A549 (cell line): ENCODE measurements at regions not wholly inside any gene's neighbourhood (a gene's known extent, or its start where the extent isn't known, plus 50 kb on each side); places are given as distances from the start of the nearest gene placed in this dataset.

ENCODE experiments used
- ATAC-seq, 2 experiments: fragments of 200-7000 bp in 1 of 2; fragments of >200 bp in 1 of 2; cut with Nextera tagmentation in 1 of 2; cut with Tn5 transposase in 1 of 2; 3 replicates each; pipeline versions ENCODE4 v1.8.0 to v1.9.1; 2018 to 2020; ENCODE audit warnings: mild to moderate bottlenecking in 1 of 2, moderate library complexity in 1 of 2
- CTCF ChIA-PET: fragments of 300-600 bp; sonication (Branson Sonifier 250); formaldehyde crosslinking; extraction: SDS; loops from one replicate; lab custom pipeline; 2021; ENCODE audit warnings: antibody characterized with exemption, inconsistent platforms; lab: Yijun Ruan, JAX
- POLR2A ChIA-PET: fragments of 350-600 bp; formaldehyde crosslinking; extraction: SDS; loops from one replicate; lab custom pipeline; 2021; ENCODE audit warnings: antibody characterized with exemption, inconsistent platforms; lab: Yijun Ruan, JAX
- DNase-seq, 2 experiments: peaks; one replicate each; pipeline versions ENCODE4 v3.0.0 to v3.0.0-alpha.2; 2011 to 2016; ENCODE audit warnings: low read depth in 1 of 2, low spot score in 1 of 2
- FAIRE-seq: peaks from 2 replicates; lab custom pipeline; 2011; peaks lifted over from hg19 to GRCh38; lab: Jason Lieb, UNC
- H3K27ac ChIP-seq, 2 experiments: fragments of >200 bp; sonication (Bioruptor Twin); formaldehyde crosslinking; 3 replicates each; pipeline ENCODE4 v1.5.1; 2016 to 2017
- H3K4me1 ChIP-seq: fragments of >200 bp; sonication (Bioruptor Twin); formaldehyde crosslinking; 3 replicates; pipeline ENCODE4 v1.6.1; 2016
- H3K4me2 ChIP-seq: fragments of >200 bp; sonication (Bioruptor Twin); formaldehyde crosslinking; 3 replicates; pipeline ENCODE4 v1.6.1; 2016
- H3K4me3 ChIP-seq: fragments of >200 bp; sonication (Bioruptor Twin); formaldehyde crosslinking; 3 replicates; pipeline ENCODE4 v1.5.1; 2016
- H3K9me3 ChIP-seq: fragments of >200 bp; sonication (Bioruptor Twin); formaldehyde crosslinking; 3 replicates; pipeline ENCODE4 v1.6.1; 2016
- CHD4 ChIP-seq: fragments of 200-600 bp; sonication (generic); IDR thresholded peaks from 2 replicates; pipeline ENCODE4 v1.6.1; 2016; ENCODE audit warnings: antibody characterized with exemption, mild to moderate bottlenecking, borderline replicate concordance
- ESRRA ChIP-seq: fragments of 150-350 bp; IDR thresholded peaks from 2 replicates; pipeline ENCODE4 v1.6.1; 2014; ENCODE audit warnings: mild to moderate bottlenecking, low read length, borderline replicate concordance
- FOSL2 ChIP-seq, 2 experiments: fragments of 450-650 bp in 1 of 2; fragments of >200 bp in 1 of 2; sonication (Bioruptor Twin) in 1 of 2; formaldehyde crosslinking; IDR thresholded peaks; 2 replicates each; pipeline versions ENCODE4 v1.5.0 to v1.6.1; 2016 to 2020; ENCODE audit warnings: mild to moderate bottlenecking in 1 of 2, moderate library complexity in 1 of 2
- FOXS1 ChIP-seq: fragments of 250-450 bp; sonication (Bioruptor Pico); IDR thresholded peaks from 2 replicates; pipeline ENCODE4 v1.5.0; 2020; ENCODE audit warnings: mild to moderate bottlenecking, moderate library complexity
- HOXB13 ChIP-seq: fragments of 250-450 bp; sonication (Bioruptor Pico); IDR thresholded peaks from 2 replicates; pipeline ENCODE4 v1.5.0; 2020; ENCODE audit warnings: low read depth, mild to moderate bottlenecking, moderate library complexity
- JUNB ChIP-seq: fragments of >200 bp; sonication (Bioruptor Twin); formaldehyde crosslinking; IDR thresholded peaks from 2 replicates; pipeline ENCODE4 v1.6.1; 2016
- KDM5A ChIP-seq: fragments of 200-600 bp; sonication (generic); IDR thresholded peaks from 2 replicates; pipeline ENCODE4 v1.6.1; 2016; ENCODE audit warnings: antibody characterized with exemption, mild to moderate bottlenecking
- MAZ ChIP-seq: fragments of 150-350 bp; IDR thresholded peaks from 2 replicates; pipeline ENCODE4 v1.6.1; 2014; ENCODE audit warnings: antibody characterized with exemption, low read depth, low read length, borderline replicate concordance
- PHF8 ChIP-seq: fragments of 200-600 bp; sonication (generic); IDR thresholded peaks from 2 replicates; pipeline ENCODE4 v1.6.1; 2016; ENCODE audit warnings: low read depth, mild to moderate bottlenecking, antibody characterized with exemption, moderate library complexity, borderline replicate concordance
- POLR2A ChIP-seq: IDR thresholded peaks from 2 replicates; pipeline ENCODE4 v1.6.1; 2012; ENCODE audit warnings: mild to moderate bottlenecking, low read length
- RARB ChIP-seq: fragments of 250-450 bp; sonication (Bioruptor Pico); IDR thresholded peaks from 2 replicates; pipeline ENCODE4 v1.8.0; 2021; ENCODE audit warnings: mild to moderate bottlenecking, moderate library complexity
- RNF2 ChIP-seq: fragments of 200-600 bp; sonication (generic); IDR thresholded peaks from 2 replicates; pipeline ENCODE4 v1.6.1; 2016; ENCODE audit warnings: low read depth, mild to moderate bottlenecking, antibody characterized with exemption, moderate library complexity, borderline replicate concordance
- SMC3 ChIP-seq: fragments of >200 bp; sonication (Bioruptor Twin); formaldehyde crosslinking; IDR thresholded peaks from 3 replicates; pipeline ENCODE4 v1.6.1; 2018; ENCODE audit warnings: inconsistent platforms
- TP53 ChIP-seq: fragments of 250-450 bp; sonication (Bioruptor Pico); IDR thresholded peaks from 2 replicates; pipeline ENCODE4 v1.5.0; 2021; ENCODE audit warnings: mild to moderate bottlenecking, moderate library complexity
- ZNF302 ChIP-seq: fragments of 250-450 bp; sonication (Bioruptor Pico); IDR thresholded peaks from 2 replicates; pipeline ENCODE4 v1.9.0; 2021; ENCODE audit warnings: inconsistent platforms, mild to moderate bottlenecking, moderate library complexity
- WGBS: methylation state at CpG from one replicate; pipeline ENCODE4 v1.1.6; 2017; ENCODE audit errors: missing lambda C conversion rate; 5-methylcytosine and 5-hydroxymethylcytosine counted together
- TF ChIP-seq, protein P1 (sequence below): fragments of 250-450 bp; sonication (Bioruptor Pico); IDR thresholded peaks from 2 replicates; pipeline ENCODE4 v1.5.0; 2020; ENCODE audit warnings: low read depth, mild to moderate bottlenecking, moderate library complexity
- TF ChIP-seq, protein P2 (sequence below): fragments of >200 bp; sonication (Bioruptor Twin); formaldehyde crosslinking; IDR thresholded peaks from 3 replicates; pipeline ENCODE4 v1.6.1; 2016
- TF ChIP-seq, protein P3 (sequence below): fragments of 150-350 bp; IDR thresholded peaks from 2 replicates; pipeline ENCODE4 v1.6.1; 2014; ENCODE audit warnings: low read depth, mild to moderate bottlenecking, low read length
- TF ChIP-seq, protein P4 (sequence below): fragments of 250-450 bp; sonication (Bioruptor Pico); IDR thresholded peaks from 2 replicates; pipeline ENCODE4 v1.5.0; 2021; ENCODE audit warnings: mild to moderate bottlenecking, moderate library complexity, borderline replicate concordance
- TF ChIP-seq, protein P5 (sequence below): fragments of >200 bp; sonication (Bioruptor Twin); formaldehyde crosslinking; IDR thresholded peaks from 2 replicates; pipeline ENCODE4 v1.6.1; 2016
- TF ChIP-seq, protein P6 (sequence below): fragments of >200 bp; sonication (Bioruptor Twin); formaldehyde crosslinking; IDR thresholded peaks from 3 replicates; pipeline ENCODE4 v1.5.1; 2016
- TF ChIP-seq, protein P7 (sequence below): IDR thresholded peaks from 2 replicates; pipeline ENCODE4 v1.6.1; 2012
- TF ChIP-seq, protein P8 (sequence below): fragments of 200-600 bp; sonication (generic); IDR thresholded peaks from 2 replicates; pipeline ENCODE4 v1.6.1; 2016; ENCODE audit warnings: antibody characterized with exemption, mild to moderate bottlenecking, moderate library complexity

DNA sequence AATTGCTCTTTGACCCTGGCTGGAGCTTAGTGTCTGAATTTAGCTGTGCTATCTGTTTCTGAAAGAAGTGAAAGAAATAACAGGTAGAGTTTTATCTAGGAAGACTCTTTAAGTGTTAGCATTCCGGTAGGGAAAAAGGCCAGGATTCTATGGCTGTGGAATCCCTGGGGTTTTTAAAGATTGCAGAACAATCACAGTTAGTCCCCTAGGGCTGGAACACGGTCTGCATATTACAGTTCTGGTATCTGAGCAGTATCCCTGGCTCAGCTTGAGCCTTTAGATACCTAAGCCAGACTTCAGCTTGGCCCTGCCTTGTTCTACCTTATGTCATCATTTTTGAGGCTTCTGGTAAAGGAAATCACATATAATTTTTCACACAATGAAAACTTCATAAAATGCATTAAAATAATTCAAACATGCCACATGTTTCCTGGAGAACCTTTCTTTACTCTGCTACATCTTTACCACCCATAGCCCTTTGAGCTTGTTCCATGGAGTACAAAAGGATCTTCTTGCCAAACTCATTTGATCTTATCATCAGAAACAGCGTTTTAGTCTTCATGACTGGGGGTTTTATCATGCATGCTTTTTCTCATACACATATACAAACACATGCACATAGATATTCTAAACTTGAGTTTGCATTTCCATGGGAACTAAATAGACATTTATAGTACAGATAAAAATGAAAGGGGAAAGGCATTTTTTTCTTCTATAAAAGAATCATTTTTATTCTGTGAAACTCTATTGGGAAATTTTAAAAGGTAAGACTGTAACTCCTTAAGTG is 410.8 kb downstream of the CETN3 start:
- ATAC-seq, result no peak
- POLR2A ChIA-PET, result no interaction called here
- Histone ChIP-seq H3K4me3 (no peak overlapping the region), H3K27ac (no peak overlapping the region), H3K4me1 (no peaks in the 10 kb centered on the region), H3K4me2 (no peak overlapping the region), H3K9me3 (no peaks in the 10 kb centered on the region)
- TF ChIP-seq PHF8 (no peak), SMC3 (no peak), ESRRA (no peak), KDM5A (no peak), FOXS1 (CRISPR knock-in tag) (no peak), JUNB (no peak)
- TF ChIP-seq, protein P1, sequence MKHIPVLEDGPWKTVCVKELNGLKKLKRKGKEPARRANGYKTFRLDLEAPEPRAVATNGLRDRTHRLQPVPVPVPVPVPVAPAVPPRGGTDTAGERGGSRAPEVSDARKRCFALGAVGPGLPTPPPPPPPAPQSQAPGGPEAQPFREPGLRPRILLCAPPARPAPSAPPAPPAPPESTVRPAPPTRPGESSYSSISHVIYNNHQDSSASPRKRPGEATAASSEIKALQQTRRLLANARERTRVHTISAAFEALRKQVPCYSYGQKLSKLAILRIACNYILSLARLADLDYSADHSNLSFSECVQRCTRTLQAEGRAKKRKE (CRISPR knock-in tag), result no peak
- TF ChIP-seq, protein P2, sequence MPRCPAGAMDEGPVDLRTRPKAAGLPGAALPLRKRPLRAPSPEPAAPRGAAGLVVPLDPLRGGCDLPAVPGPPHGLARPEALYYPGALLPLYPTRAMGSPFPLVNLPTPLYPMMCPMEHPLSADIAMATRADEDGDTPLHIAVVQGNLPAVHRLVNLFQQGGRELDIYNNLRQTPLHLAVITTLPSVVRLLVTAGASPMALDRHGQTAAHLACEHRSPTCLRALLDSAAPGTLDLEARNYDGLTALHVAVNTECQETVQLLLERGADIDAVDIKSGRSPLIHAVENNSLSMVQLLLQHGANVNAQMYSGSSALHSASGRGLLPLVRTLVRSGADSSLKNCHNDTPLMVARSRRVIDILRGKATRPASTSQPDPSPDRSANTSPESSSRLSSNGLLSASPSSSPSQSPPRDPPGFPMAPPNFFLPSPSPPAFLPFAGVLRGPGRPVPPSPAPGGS, result no peak
- TF ChIP-seq, protein P3, sequence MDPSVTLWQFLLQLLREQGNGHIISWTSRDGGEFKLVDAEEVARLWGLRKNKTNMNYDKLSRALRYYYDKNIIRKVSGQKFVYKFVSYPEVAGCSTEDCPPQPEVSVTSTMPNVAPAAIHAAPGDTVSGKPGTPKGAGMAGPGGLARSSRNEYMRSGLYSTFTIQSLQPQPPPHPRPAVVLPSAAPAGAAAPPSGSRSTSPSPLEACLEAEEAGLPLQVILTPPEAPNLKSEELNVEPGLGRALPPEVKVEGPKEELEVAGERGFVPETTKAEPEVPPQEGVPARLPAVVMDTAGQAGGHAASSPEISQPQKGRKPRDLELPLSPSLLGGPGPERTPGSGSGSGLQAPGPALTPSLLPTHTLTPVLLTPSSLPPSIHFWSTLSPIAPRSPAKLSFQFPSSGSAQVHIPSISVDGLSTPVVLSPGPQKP, result no peak
- TF ChIP-seq, protein P4, sequence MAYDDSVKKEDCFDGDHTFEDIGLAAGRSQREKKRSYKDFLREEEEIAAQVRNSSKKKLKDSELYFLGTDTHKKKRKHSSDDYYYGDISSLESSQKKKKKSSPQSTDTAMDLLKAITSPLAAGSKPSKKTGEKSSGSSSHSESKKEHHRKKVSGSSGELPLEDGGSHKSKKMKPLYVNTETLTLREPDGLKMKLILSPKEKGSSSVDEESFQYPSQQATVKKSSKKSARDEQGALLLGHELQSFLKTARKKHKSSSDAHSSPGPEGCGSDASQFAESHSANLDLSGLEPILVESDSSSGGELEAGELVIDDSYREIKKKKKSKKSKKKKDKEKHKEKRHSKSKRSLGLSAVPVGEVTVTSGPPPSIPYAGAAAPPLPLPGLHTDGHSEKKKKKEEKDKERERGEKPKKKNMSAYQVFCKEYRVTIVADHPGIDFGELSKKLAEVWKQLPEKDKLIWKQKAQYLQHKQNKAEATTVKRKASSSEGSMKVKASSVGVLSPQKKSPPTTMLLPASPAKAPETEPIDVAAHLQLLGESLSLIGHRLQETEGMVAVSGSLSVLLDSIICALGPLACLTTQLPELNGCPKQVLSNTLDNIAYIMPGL (CRISPR knock-in tag), result no peak
- DNase-seq, result no peak
- CTCF ChIA-PET, result no interaction called here
- WGBS, result 2% methylated on average over 3 of the region's 3 CpGs
- no peak for FAIRE-seq

DNA sequence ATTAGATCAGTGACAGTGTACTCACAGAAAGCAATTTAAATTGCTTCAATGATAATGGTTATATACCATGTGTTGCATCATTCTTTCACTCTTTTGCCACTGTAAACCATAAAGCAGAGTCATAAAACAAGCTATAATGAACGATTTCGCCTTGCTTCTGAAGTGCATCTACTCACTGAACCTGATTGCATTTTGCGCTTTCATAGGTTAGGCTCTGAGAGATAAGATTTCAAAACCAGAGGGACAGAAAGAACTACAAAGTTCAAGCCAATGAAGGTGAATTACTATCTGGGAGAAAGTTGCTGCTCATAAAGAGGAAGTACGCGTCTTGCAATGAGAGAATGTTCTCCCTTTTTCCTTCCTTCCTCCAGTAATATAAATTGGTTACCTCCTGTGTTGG is 412.7 kb downstream of the CETN3 start:
- Histone ChIP-seq H3K4me3 (no peak overlapping the region), H3K9me3 (no peaks in the 10 kb centered on the region), H3K4me1 (no peaks in the 10 kb centered on the region), H3K27ac (no peak overlapping the region), H3K4me2 (no peak overlapping the region)
- ChIA-PET POLR2A (no interaction called here), CTCF (no interaction called here)
- WGBS, result 58% methylated on average over 5 of the region's 5 CpGs
- FAIRE-seq, result no peak
- no peak for ATAC-seq
- DNase-seq, result no peak
- TF ChIP-seq CHD4 (no peak), MAZ (no peak), FOSL2 (IDR thresholded peaks at IDR 0.05) (no peak), FOSL2 (CRISPR knock-in tag; IDR thresholded peaks at IDR 0.05) (no peak), KDM5A (no peak), RNF2 (no peak), RARB (no peak), TP53 (CRISPR knock-in tag) (no peak), ZNF302 (CRISPR knock-in tag) (no peak), POLR2A (no peak), HOXB13 (no peak)
- TF ChIP-seq, protein P5, sequence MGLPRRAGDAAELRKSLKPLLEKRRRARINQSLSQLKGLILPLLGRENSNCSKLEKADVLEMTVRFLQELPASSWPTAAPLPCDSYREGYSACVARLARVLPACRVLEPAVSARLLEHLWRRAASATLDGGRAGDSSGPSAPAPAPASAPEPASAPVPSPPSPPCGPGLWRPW, result no peak
- TF ChIP-seq, protein P2, result no peak
- TF ChIP-seq, protein P6, sequence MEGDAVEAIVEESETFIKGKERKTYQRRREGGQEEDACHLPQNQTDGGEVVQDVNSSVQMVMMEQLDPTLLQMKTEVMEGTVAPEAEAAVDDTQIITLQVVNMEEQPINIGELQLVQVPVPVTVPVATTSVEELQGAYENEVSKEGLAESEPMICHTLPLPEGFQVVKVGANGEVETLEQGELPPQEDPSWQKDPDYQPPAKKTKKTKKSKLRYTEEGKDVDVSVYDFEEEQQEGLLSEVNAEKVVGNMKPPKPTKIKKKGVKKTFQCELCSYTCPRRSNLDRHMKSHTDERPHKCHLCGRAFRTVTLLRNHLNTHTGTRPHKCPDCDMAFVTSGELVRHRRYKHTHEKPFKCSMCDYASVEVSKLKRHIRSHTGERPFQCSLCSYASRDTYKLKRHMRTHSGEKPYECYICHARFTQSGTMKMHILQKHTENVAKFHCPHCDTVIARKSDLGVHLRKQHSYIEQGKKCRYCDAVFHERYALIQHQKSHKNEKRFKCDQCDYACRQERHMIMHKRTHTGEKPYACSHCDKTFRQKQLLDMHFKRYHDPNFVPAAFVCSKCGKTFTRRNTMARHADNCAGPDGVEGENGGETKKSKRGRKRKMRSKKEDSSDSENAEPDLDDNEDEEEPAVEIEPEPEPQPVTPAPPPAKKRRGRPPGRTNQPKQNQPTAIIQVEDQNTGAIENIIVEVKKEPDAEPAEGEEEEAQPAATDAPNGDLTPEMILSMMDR, result no peak
- TF ChIP-seq, protein P7, sequence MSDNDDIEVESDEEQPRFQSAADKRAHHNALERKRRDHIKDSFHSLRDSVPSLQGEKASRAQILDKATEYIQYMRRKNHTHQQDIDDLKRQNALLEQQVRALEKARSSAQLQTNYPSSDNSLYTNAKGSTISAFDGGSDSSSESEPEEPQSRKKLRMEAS, result no peak
- TF ChIP-seq, protein P8, sequence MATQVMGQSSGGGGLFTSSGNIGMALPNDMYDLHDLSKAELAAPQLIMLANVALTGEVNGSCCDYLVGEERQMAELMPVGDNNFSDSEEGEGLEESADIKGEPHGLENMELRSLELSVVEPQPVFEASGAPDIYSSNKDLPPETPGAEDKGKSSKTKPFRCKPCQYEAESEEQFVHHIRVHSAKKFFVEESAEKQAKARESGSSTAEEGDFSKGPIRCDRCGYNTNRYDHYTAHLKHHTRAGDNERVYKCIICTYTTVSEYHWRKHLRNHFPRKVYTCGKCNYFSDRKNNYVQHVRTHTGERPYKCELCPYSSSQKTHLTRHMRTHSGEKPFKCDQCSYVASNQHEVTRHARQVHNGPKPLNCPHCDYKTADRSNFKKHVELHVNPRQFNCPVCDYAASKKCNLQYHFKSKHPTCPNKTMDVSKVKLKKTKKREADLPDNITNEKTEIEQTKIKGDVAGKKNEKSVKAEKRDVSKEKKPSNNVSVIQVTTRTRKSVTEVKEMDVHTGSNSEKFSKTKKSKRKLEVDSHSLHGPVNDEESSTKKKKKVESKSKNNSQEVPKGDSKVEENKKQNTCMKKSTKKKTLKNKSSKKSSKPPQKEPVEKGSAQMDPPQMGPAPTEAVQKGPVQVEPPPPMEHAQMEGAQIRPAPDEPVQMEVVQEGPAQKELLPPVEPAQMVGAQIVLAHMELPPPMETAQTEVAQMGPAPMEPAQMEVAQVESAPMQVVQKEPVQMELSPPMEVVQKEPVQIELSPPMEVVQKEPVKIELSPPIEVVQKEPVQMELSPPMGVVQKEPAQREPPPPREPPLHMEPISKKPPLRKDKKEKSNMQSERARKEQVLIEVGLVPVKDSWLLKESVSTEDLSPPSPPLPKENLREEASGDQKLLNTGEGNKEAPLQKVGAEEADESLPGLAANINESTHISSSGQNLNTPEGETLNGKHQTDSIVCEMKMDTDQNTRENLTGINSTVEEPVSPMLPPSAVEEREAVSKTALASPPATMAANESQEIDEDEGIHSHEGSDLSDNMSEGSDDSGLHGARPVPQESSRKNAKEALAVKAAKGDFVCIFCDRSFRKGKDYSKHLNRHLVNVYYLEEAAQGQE, result no peak
